ENCODE measurements at regions not wholly inside any gene's neighbourhood (a gene's known extent, or its start where the extent isn't known, plus 50 kb on each side); places are given as distances from the start of the nearest gene placed in this dataset.

- Histone ChIP-seq H3K9me3 (no peaks in the 10 kb centered on the region), H3K36me3 (no peaks in the 10 kb centered on the region), H3K4me3 (no peak overlapping the region), H3K27me3 (no peaks in the 10 kb centered on the region), H3K27ac (no peak overlapping the region), H3K4me1 (ENCODE audit: insufficient read depth) (no peaks in the 10 kb centered on the region)
- WGBS, 3 donors, result 75 to 81% (median 79%) methylated on average over 2 of the region's 2 CpGs
- TF ChIP-seq POLR2A (IDR thresholded peaks at IDR 0.05) (no peak), CTCF (IDR thresholded peaks at IDR 0.05) (no peak), EP300 (IDR thresholded peaks at IDR 0.05) (no peak)
- no peak for DNase-seq
- intact Hi-C loops (cut with DNase I), result no loop called here
These were observed 180.1 kb downstream of the HS3ST3A1 start for GRCh38 chr17:13421581-13422130.

- H3K4me1 ChIP-seq (ENCODE audit: insufficient read depth), result no peaks in the 10 kb centered on the region
- DNase-seq, result no peak
- 36 to 88% (median 69%) methylated on average over 2 of the region's 2 CpGs for WGBS, 3 donors
- no peaks in the 10 kb centered on the region for H3K27me3 ChIP-seq
- no peak overlapping the region for H3K4me3 ChIP-seq
- H3K9me3 ChIP-seq, result no peaks in the 10 kb centered on the region
- H3K36me3 ChIP-seq, result no peaks in the 10 kb centered on the region
- intact Hi-C loops (cut with DNase I), result no loop called here
- TF ChIP-seq EP300 (IDR thresholded peaks at IDR 0.05) (no peak), CTCF (IDR thresholded peaks at IDR 0.05) (no peak), POLR2A (IDR thresholded peaks at IDR 0.05) (no peak)
- H3K27ac ChIP-seq, result no peak overlapping the region
These were observed 180.9 kb downstream of the HS3ST3A1 start for GRCh38 chr17:13420878-13421277.

- H3K4me1 ChIP-seq (ENCODE audit: insufficient read depth), result no peaks in the 10 kb centered on the region
- TF ChIP-seq CTCF (IDR thresholded peaks at IDR 0.05) (no peak), POLR2A (IDR thresholded peaks at IDR 0.05) (no peak), EP300 (IDR thresholded peaks at IDR 0.05) (no peak)
- intact Hi-C loops (cut with DNase I), result no loop called here
- DNase-seq, result no peak
- H3K27me3 ChIP-seq, result no peaks in the 10 kb centered on the region
- no peak overlapping the region for H3K4me3 ChIP-seq
- no peaks in the 10 kb centered on the region for H3K9me3 ChIP-seq
- WGBS, 3 donors, result 84 to 95% (median 93%) methylated on average over 1 of the region's 1 CpG
- H3K27ac ChIP-seq, result no peak overlapping the region
- H3K36me3 ChIP-seq, result no peaks in the 10 kb centered on the region
These were observed 181.3 kb downstream of the HS3ST3A1 start for GRCh38 chr17:13420418-13420826.

GRCh38 chr17:13419676-13420075, 182.1 kb downstream of the HS3ST3A1 start:
- Histone ChIP-seq H3K27me3 (no peaks in the 10 kb centered on the region), H3K4me3 (no peak overlapping the region), H3K36me3 (no peaks in the 10 kb centered on the region), H3K9me3 (no peaks in the 10 kb centered on the region), H3K4me1 (ENCODE audit: insufficient read depth) (no peaks in the 10 kb centered on the region), H3K27ac (no peak overlapping the region)
- intact Hi-C loops (cut with DNase I), result no loop called here
- no peak for TF ChIP-seq CTCF (IDR thresholded peaks at IDR 0.05)
- no peak for TF ChIP-seq POLR2A (IDR thresholded peaks at IDR 0.05)
- 87 to 89% (median 88%) methylated on average over 6 of the region's 6 CpGs for whole genome bisulfite sequencing, 3 donors
- no peak for DNase-seq
